ENCODE measurements at regions not wholly inside any gene's neighbourhood (a gene's known extent, or its start where the extent isn't known, plus 50 kb on each side); places are given as distances from the start of the nearest gene placed in this dataset.
"Not testable (repeated sequence)": the region's sequence is repeated elsewhere in the genome, so short reads cannot be mapped to it uniquely, and the experiment has no call there.

GRCh38 chr3:34070831-34071585 lies 272.6 kb downstream of the PDCD6IP start:
- Histone ChIP-seq H3K27me3 (ENCODE audit: control insufficient read depth, insufficient read depth, low read length) (no peaks in the 10 kb centered on the region), H3K4me1 (ENCODE audit: control insufficient read depth, insufficient read depth, low read length, poor library complexity, severe bottlenecking) (no peaks in the 10 kb centered on the region), H3K4me3 (ENCODE audit: low read depth, low read length) (no peak overlapping the region), H3K27ac (ENCODE audit: insufficient read depth, low read length, poor library complexity, severe bottlenecking) (no peak overlapping the region), H3K36me3 (ENCODE audit: control insufficient read depth, insufficient read depth, low read length) (no peaks in the 10 kb centered on the region), H3K9me3 (ENCODE audit: control insufficient read depth in 2 of 2, low read length in 2 of 2) (no peaks in the 10 kb centered on the region)
- ATAC-seq (ENCODE audit: low read depth in 2 of 2) (no peak), DNase-seq (no peak)
- no peaks in the 10 kb centered on the region for H3K4me1 Mint-ChIP-seq
- H3K9me3 Mint-ChIP-seq = peaks cover 0 to 6% (median 0%) of the 10 kb centered on the region in 7 donors
- no peaks in the 10 kb centered on the region for H3K36me3 Mint-ChIP-seq
- H3K27me3 Mint-ChIP-seq = no peaks in the 10 kb centered on the region
- H3K4me3 Mint-ChIP-seq = no peak overlapping the region
- H3K27ac Mint-ChIP-seq = peak overlapping the region in 1 of 3 donors; percentile 69

GRCh38 chr3:34072297-34072696 lies 273.9 kb downstream of the PDCD6IP start:
- no peak for DNase-seq
- H3K27ac ChIP-seq (ENCODE audit: insufficient read depth, low read length, poor library complexity, severe bottlenecking) = no peak overlapping the region
- H3K4me1 Mint-ChIP-seq = no peaks in the 10 kb centered on the region
- H3K27ac Mint-ChIP-seq = no peak overlapping the region
- H3K4me3 Mint-ChIP-seq = no peak overlapping the region
- no peaks in the 10 kb centered on the region for H3K4me1 ChIP-seq (ENCODE audit: control insufficient read depth, insufficient read depth, low read length, poor library complexity, severe bottlenecking)
- peaks cover 0 to 7% (median 0%) of the 10 kb centered on the region in 7 donors for H3K9me3 Mint-ChIP-seq
- no peak for ATAC-seq (ENCODE audit: low read depth in 2 of 2)
- H3K27me3 Mint-ChIP-seq = no peaks in the 10 kb centered on the region
- H3K27me3 ChIP-seq (ENCODE audit: control insufficient read depth, insufficient read depth, low read length) = no peaks in the 10 kb centered on the region
- no peaks in the 10 kb centered on the region for H3K9me3 ChIP-seq (ENCODE audit: control insufficient read depth in 2 of 2, low read length in 2 of 2)
- no peaks in the 10 kb centered on the region for H3K36me3 Mint-ChIP-seq
- H3K36me3 ChIP-seq (ENCODE audit: control insufficient read depth, insufficient read depth, low read length) = no peaks in the 10 kb centered on the region
- H3K4me3 ChIP-seq (ENCODE audit: low read depth, low read length) = no peak overlapping the region

GRCh38 chr3:34073111-34073510 lies 274.7 kb downstream of the PDCD6IP start:
- H3K4me3 ChIP-seq (ENCODE audit: low read depth, low read length) = no peak overlapping the region
- no peak overlapping the region for H3K4me3 Mint-ChIP-seq
- H3K9me3 ChIP-seq (ENCODE audit: control insufficient read depth in 2 of 2, low read length in 2 of 2) = no peaks in the 10 kb centered on the region
- no peak overlapping the region for H3K27ac Mint-ChIP-seq
- H3K27ac ChIP-seq (ENCODE audit: insufficient read depth, low read length, poor library complexity, severe bottlenecking) = no peak overlapping the region
- H3K36me3 Mint-ChIP-seq = no peaks in the 10 kb centered on the region
- no peaks in the 10 kb centered on the region for H3K27me3 Mint-ChIP-seq
- no peaks in the 10 kb centered on the region for H3K4me1 ChIP-seq (ENCODE audit: control insufficient read depth, insufficient read depth, low read length, poor library complexity, severe bottlenecking)
- ATAC-seq (ENCODE audit: low read depth in 2 of 2) (no peak), DNase-seq (no peak)
- H3K36me3 ChIP-seq (ENCODE audit: control insufficient read depth, insufficient read depth, low read length) = no peaks in the 10 kb centered on the region
- no peaks in the 10 kb centered on the region for H3K4me1 Mint-ChIP-seq
- H3K27me3 ChIP-seq (ENCODE audit: control insufficient read depth, insufficient read depth, low read length) = no peaks in the 10 kb centered on the region
- peaks cover 0 to 7% (median 0%) of the 10 kb centered on the region in 7 donors for H3K9me3 Mint-ChIP-seq

- Mint-ChIP-seq H3K27ac (no peak overlapping the region), H3K4me1 (no peaks in the 10 kb centered on the region), H3K9me3 (peaks cover 0 to 7% (median 0%) of the 10 kb centered on the region in 7 donors), H3K27me3 (no peaks in the 10 kb centered on the region), H3K36me3 (no peaks in the 10 kb centered on the region), H3K4me3 (no peak overlapping the region)
- no peak overlapping the region for H3K27ac ChIP-seq (ENCODE audit: insufficient read depth, low read length, poor library complexity, severe bottlenecking)
- no peak overlapping the region for H3K4me3 ChIP-seq (ENCODE audit: low read depth, low read length)
- H3K9me3 ChIP-seq (ENCODE audit: control insufficient read depth in 2 of 2, low read length in 2 of 2) = no peaks in the 10 kb centered on the region
- no peaks in the 10 kb centered on the region for H3K27me3 ChIP-seq (ENCODE audit: control insufficient read depth, insufficient read depth, low read length)
- DNase-seq (no peak), ATAC-seq (ENCODE audit: low read depth in 2 of 2) (no peak)
- no peaks in the 10 kb centered on the region for H3K4me1 ChIP-seq (ENCODE audit: control insufficient read depth, insufficient read depth, low read length, poor library complexity, severe bottlenecking)
- no peaks in the 10 kb centered on the region for H3K36me3 ChIP-seq (ENCODE audit: control insufficient read depth, insufficient read depth, low read length)
Observed at GRCh38 chr3:34073961-34074360, 275.5 kb downstream of the PDCD6IP start.

GRCh38 chr3:34075975-34076374 lies 277.5 kb downstream of the PDCD6IP start:
- Histone ChIP-seq H3K27me3 (ENCODE audit: control insufficient read depth, insufficient read depth, low read length) (no peaks in the 10 kb centered on the region), H3K4me3 (ENCODE audit: low read depth, low read length) (no peak overlapping the region), H3K9me3 (ENCODE audit: control insufficient read depth in 2 of 2, low read length in 2 of 2) (no peaks in the 10 kb centered on the region), H3K4me1 (ENCODE audit: control insufficient read depth, insufficient read depth, low read length, poor library complexity, severe bottlenecking) (no peaks in the 10 kb centered on the region), H3K27ac (ENCODE audit: insufficient read depth, low read length, poor library complexity, severe bottlenecking) (no peak overlapping the region), H3K36me3 (ENCODE audit: control insufficient read depth, insufficient read depth, low read length) (no peaks in the 10 kb centered on the region)
- no peaks in the 10 kb centered on the region for H3K4me1 Mint-ChIP-seq
- H3K9me3 Mint-ChIP-seq = peaks cover 0 to 7% (median 0%) of the 10 kb centered on the region in 7 donors
- H3K4me3 Mint-ChIP-seq = no peak overlapping the region
- no peak overlapping the region for H3K27ac Mint-ChIP-seq
- no peak for ATAC-seq (ENCODE audit: low read depth in 2 of 2)
- H3K36me3 Mint-ChIP-seq = no peaks in the 10 kb centered on the region
- no peak for DNase-seq
- no peaks in the 10 kb centered on the region for H3K27me3 Mint-ChIP-seq

GRCh38 chr3:34077417-34078195 lies 279.2 kb downstream of the PDCD6IP start:
- Histone ChIP-seq H3K9me3 (ENCODE audit: control insufficient read depth in 2 of 2, low read length in 2 of 2) (no peaks in the 10 kb centered on the region), H3K27ac (ENCODE audit: insufficient read depth, low read length, poor library complexity, severe bottlenecking) (no peak overlapping the region), H3K36me3 (ENCODE audit: control insufficient read depth, insufficient read depth, low read length) (no peaks in the 10 kb centered on the region), H3K27me3 (ENCODE audit: control insufficient read depth, insufficient read depth, low read length) (no peaks in the 10 kb centered on the region), H3K4me3 (ENCODE audit: low read depth, low read length) (no peak overlapping the region), H3K4me1 (ENCODE audit: control insufficient read depth, insufficient read depth, low read length, poor library complexity, severe bottlenecking) (no peaks in the 10 kb centered on the region)
- no peak for ATAC-seq (ENCODE audit: low read depth in 2 of 2)
- no peak for DNase-seq
- Mint-ChIP-seq H3K27ac (no peak overlapping the region), H3K9me3 (peaks cover 0 to 12% (median 2%) of the 10 kb centered on the region in 7 donors), H3K36me3 (no peaks in the 10 kb centered on the region), H3K4me1 (no peaks in the 10 kb centered on the region), H3K4me3 (no peak overlapping the region), H3K27me3 (no peaks in the 10 kb centered on the region)

- H3K36me3 ChIP-seq (ENCODE audit: control insufficient read depth, insufficient read depth, low read length) = no peaks in the 10 kb centered on the region
- no peak overlapping the region for H3K4me3 Mint-ChIP-seq
- no peak for ATAC-seq (ENCODE audit: low read depth in 2 of 2)
- no peak overlapping the region for H3K27ac Mint-ChIP-seq
- no peaks in the 10 kb centered on the region for H3K27me3 ChIP-seq (ENCODE audit: control insufficient read depth, insufficient read depth, low read length)
- H3K4me3 ChIP-seq (ENCODE audit: low read depth, low read length) = no peak overlapping the region
- H3K27me3 Mint-ChIP-seq = no peaks in the 10 kb centered on the region
- DNase-seq = no peak
- H3K36me3 Mint-ChIP-seq = no peaks in the 10 kb centered on the region
- H3K4me1 Mint-ChIP-seq = no peaks in the 10 kb centered on the region
- no peaks in the 10 kb centered on the region for H3K9me3 ChIP-seq (ENCODE audit: control insufficient read depth in 2 of 2, low read length in 2 of 2)
- no peaks in the 10 kb centered on the region for H3K4me1 ChIP-seq (ENCODE audit: control insufficient read depth, insufficient read depth, low read length, poor library complexity, severe bottlenecking)
- H3K9me3 Mint-ChIP-seq = peaks cover 0 to 13% (median 3%) of the 10 kb centered on the region in 7 donors
- no peak overlapping the region for H3K27ac ChIP-seq (ENCODE audit: insufficient read depth, low read length, poor library complexity, severe bottlenecking)
Observed at GRCh38 chr3:34078418-34078817, 280.0 kb downstream of the PDCD6IP start.

- H3K36me3 ChIP-seq (ENCODE audit: control insufficient read depth, insufficient read depth, low read length); H3K4me1 Mint-ChIP-seq; H3K27ac Mint-ChIP-seq; H3K9me3 Mint-ChIP-seq; H3K9me3 ChIP-seq (ENCODE audit: control insufficient read depth in 2 of 2, low read length in 2 of 2); H3K4me3 Mint-ChIP-seq; H3K27ac ChIP-seq (ENCODE audit: insufficient read depth, low read length, poor library complexity, severe bottlenecking); H3K27me3 Mint-ChIP-seq; ATAC-seq (ENCODE audit: low read depth in 2 of 2); H3K4me1 ChIP-seq (ENCODE audit: control insufficient read depth, insufficient read depth, low read length, poor library complexity, severe bottlenecking); H3K27me3 ChIP-seq (ENCODE audit: control insufficient read depth, insufficient read depth, low read length); H3K36me3 Mint-ChIP-seq; H3K4me3 ChIP-seq (ENCODE audit: low read depth, low read length); DNase-seq: not testable (repeated sequence)
Observed at GRCh38 chr3:34079849-34080248, 281.4 kb downstream of the PDCD6IP start.
